GM12878 (cell line): ENCODE measurements at regions not wholly inside any gene's neighbourhood (a gene's known extent, or its start where the extent isn't known, plus 50 kb on each side); places are given as distances from the start of the nearest gene placed in this dataset.

Experiments
- CTCF ChIP-seq, 3 experiments: IDR thresholded peaks in 2 of 3; conservative IDR thresholded peaks in 1 of 3; 2 replicates each; pipeline ENCODE4 v1.5.1; 2011; ENCODE audit warnings: low read depth in 3 of 3, low read length in 3 of 3, mild to moderate bottlenecking in 3 of 3, control low read depth in 2 of 3, moderate library complexity in 2 of 3, inconsistent platforms in 1 of 3, mixed read lengths in 1 of 3; ENCODE audit not compliant: control insufficient read depth in 2 of 3, insufficient read depth in 1 of 3; ENCODE audit errors: extremely low read depth in 1 of 3
- FOXK2 ChIP-seq: fragments of 450-650 bp; IDR thresholded peaks from 2 replicates; pipeline ENCODE4 v1.6.1; 2017; ENCODE audit warnings: mild to moderate bottlenecking, moderate library complexity
- JUND ChIP-seq: IDR thresholded peaks from 2 replicates; pipeline ENCODE4 v1.6.1; 2012; ENCODE audit warnings: low read depth, mild to moderate bottlenecking, low read length, improper control_type of control experiment, moderate library complexity
- POLR2AphosphoS5 ChIP-seq: IDR thresholded peaks from 2 replicates; pipeline ENCODE4 v1.6.1; 2011; ENCODE audit warnings: mild to moderate bottlenecking, low read length, inconsistent platforms
- WRNIP1 ChIP-seq: IDR thresholded peaks from 2 replicates; pipeline ENCODE4 v1.6.1; 2011; ENCODE audit warnings: low read depth, low read length, improper control_type of control experiment, borderline replicate concordance
- TF ChIP-seq, protein P1 (sequence below): IDR thresholded peaks from 2 replicates; pipeline ENCODE4 v1.6.1; 2012; ENCODE audit warnings: low read depth, low read length, improper control_type of control experiment

DNA sequence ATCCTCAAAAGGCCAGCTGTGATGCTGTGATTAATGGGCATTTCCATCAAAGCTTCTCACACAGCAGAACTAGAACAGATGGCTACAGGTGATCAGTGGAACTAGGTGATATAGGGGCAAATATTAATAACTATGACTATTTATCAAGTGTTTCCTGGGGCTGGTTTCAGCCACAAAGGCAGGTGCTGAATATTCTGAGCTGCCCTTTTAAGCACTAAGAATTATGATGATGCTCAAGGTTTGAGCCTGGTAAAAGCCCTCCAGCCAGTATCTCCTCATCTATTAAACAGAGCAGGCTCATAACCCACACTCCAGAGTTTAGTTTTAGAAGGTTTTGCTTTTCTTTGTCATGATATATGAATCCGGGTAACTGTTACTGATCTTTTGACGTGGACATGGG, 129.5 kb upstream of the ACP3 start:
- no peak for TF ChIP-seq CTCF (IDR thresholded peaks at IDR 0.05 in 2 of 3, conservative IDR thresholded peaks at IDR 0.05 in 1 of 3; ENCODE audit: control insufficient read depth in 2 of 3, extremely low read depth in 1 of 3, insufficient read depth in 1 of 3, low read depth in 3 of 3, low read length in 3 of 3)
- TF ChIP-seq, protein P1, sequence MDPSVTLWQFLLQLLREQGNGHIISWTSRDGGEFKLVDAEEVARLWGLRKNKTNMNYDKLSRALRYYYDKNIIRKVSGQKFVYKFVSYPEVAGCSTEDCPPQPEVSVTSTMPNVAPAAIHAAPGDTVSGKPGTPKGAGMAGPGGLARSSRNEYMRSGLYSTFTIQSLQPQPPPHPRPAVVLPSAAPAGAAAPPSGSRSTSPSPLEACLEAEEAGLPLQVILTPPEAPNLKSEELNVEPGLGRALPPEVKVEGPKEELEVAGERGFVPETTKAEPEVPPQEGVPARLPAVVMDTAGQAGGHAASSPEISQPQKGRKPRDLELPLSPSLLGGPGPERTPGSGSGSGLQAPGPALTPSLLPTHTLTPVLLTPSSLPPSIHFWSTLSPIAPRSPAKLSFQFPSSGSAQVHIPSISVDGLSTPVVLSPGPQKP, result no peak
- no peak for TF ChIP-seq JUND
- TF ChIP-seq FOXK2, result no peak
- no peak for TF ChIP-seq WRNIP1
- TF ChIP-seq POLR2AphosphoS5, result no peak
